Nephron (organoid): ENCODE measurements at regions not wholly inside any gene's neighbourhood (a gene's known extent, or its start where the extent isn't known, plus 50 kb on each side); places are given as distances from the start of the nearest gene placed in this dataset.

Source experiments
- H3K27ac Mint-ChIP-seq, 3 experiments: 2 replicates each; pipeline ENCODE4 v1.8.0; 2020; ENCODE audit warnings: mixed read lengths in 3 of 3, mild to moderate bottlenecking in 2 of 3, moderate library complexity in 1 of 3
- H3K27me3 Mint-ChIP-seq: 2 replicates; pipeline ENCODE4 v1.8.0; 2021; ENCODE audit warnings: low read depth, mild to moderate bottlenecking, moderate library complexity, mixed read lengths
- H3K36me3 Mint-ChIP-seq: 2 replicates; pipeline ENCODE4 v1.8.0; 2020; ENCODE audit warnings: low read depth, mixed read lengths
- H3K4me1 Mint-ChIP-seq: 2 replicates; pipeline ENCODE4 v1.8.0; 2020; ENCODE audit warnings: mixed read lengths
- H3K4me3 Mint-ChIP-seq, 3 experiments: 2 replicates each; pipeline ENCODE4 v1.8.0; 2020; ENCODE audit warnings: mild to moderate bottlenecking in 3 of 3, mixed read lengths in 3 of 3, moderate library complexity in 2 of 3
- H3K9me3 Mint-ChIP-seq: 2 replicates; pipeline ENCODE4 v1.8.0; 2020; ENCODE audit warnings: mixed read lengths
- TF ChIP-seq, protein P1 (sequence below), 3 experiments: fragments of 200-600 bp; sonication (generic); IDR thresholded peaks; one replicate each; pipeline ENCODE4 v1.5.0; 2021; ENCODE audit warnings: antibody characterized with exemption in 3 of 3; ENCODE audit not compliant: unreplicated experiment in 3 of 3

GRCh38 chr9:106467113-106467864 lies 395.7 kb upstream of the ZNF462 start:
- Mint-ChIP-seq H3K4me3 (no peak overlapping the region), H3K36me3 (no peaks in the 10 kb centered on the region), H3K9me3 (peaks cover 9% of the 10 kb centered on the region), H3K4me1 (peaks cover 22% of the 10 kb centered on the region), H3K27me3 (no peaks in the 10 kb centered on the region), H3K27ac (peak overlapping the region in 2 of 3 experiments; percentile 43 to 85)
- TF ChIP-seq, protein P1, sequence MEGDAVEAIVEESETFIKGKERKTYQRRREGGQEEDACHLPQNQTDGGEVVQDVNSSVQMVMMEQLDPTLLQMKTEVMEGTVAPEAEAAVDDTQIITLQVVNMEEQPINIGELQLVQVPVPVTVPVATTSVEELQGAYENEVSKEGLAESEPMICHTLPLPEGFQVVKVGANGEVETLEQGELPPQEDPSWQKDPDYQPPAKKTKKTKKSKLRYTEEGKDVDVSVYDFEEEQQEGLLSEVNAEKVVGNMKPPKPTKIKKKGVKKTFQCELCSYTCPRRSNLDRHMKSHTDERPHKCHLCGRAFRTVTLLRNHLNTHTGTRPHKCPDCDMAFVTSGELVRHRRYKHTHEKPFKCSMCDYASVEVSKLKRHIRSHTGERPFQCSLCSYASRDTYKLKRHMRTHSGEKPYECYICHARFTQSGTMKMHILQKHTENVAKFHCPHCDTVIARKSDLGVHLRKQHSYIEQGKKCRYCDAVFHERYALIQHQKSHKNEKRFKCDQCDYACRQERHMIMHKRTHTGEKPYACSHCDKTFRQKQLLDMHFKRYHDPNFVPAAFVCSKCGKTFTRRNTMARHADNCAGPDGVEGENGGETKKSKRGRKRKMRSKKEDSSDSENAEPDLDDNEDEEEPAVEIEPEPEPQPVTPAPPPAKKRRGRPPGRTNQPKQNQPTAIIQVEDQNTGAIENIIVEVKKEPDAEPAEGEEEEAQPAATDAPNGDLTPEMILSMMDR (IDR thresholded peaks at IDR 0.05; ENCODE audit: unreplicated experiment in 3 of 3), result no peak

DNA sequence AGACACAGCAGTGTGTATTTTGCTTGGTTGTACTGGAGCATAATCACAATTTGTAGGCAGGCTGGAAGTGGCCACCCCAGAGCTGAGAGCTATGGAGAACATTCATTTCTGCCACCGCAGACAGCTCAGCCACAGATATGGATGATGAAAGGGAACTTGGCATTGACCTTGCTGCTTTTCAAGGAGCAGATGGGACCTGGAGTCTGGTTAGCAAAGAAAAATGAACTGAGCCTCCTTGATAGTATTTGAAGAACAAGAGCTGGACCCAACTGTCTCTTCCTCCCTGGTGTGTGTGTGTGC lies 395.2 kb upstream of the ZNF462 start:
- peaks cover 22% of the 10 kb centered on the region for H3K4me1 Mint-ChIP-seq
- H3K9me3 Mint-ChIP-seq, result peaks cover 12% of the 10 kb centered on the region
- no peaks in the 10 kb centered on the region for H3K27me3 Mint-ChIP-seq
- peak overlapping the region; percentile 43 to 85 (median 45) for H3K27ac Mint-ChIP-seq
- H3K36me3 Mint-ChIP-seq, result no peaks in the 10 kb centered on the region
- no peak overlapping the region for H3K4me3 Mint-ChIP-seq
- TF ChIP-seq, protein P1 (IDR thresholded peaks at IDR 0.05; ENCODE audit: unreplicated experiment in 3 of 3), result no peak

- H3K4me1 Mint-ChIP-seq, result peaks cover 22% of the 10 kb centered on the region
- H3K27ac Mint-ChIP-seq, result no peak overlapping the region
- H3K4me3 Mint-ChIP-seq, result no peak overlapping the region
- H3K36me3 Mint-ChIP-seq, result no peaks in the 10 kb centered on the region
- H3K9me3 Mint-ChIP-seq, result peaks cover 12% of the 10 kb centered on the region
- TF ChIP-seq, protein P1 (IDR thresholded peaks at IDR 0.05; ENCODE audit: unreplicated experiment in 3 of 3), result no peak
- no peaks in the 10 kb centered on the region for H3K27me3 Mint-ChIP-seq
Measured at GRCh38 chr9:106468431-106468830, 394.5 kb upstream of the ZNF462 start.

- H3K4me3 Mint-ChIP-seq, result no peak overlapping the region
- peak overlapping the region in 2 of 3 experiments; percentile 22 to 56 for H3K27ac Mint-ChIP-seq
- TF ChIP-seq, protein P1 (IDR thresholded peaks at IDR 0.05; ENCODE audit: unreplicated experiment in 3 of 3), result no peak
- H3K36me3 Mint-ChIP-seq, result no peaks in the 10 kb centered on the region
- peaks cover 25% of the 10 kb centered on the region for H3K4me1 Mint-ChIP-seq
- H3K9me3 Mint-ChIP-seq, result peaks cover 23% of the 10 kb centered on the region
- no peaks in the 10 kb centered on the region for H3K27me3 Mint-ChIP-seq
Measured at GRCh38 chr9:106478312-106478711, 384.7 kb upstream of the ZNF462 start.

GRCh38 chr9:106478727-106479126 lies 384.2 kb upstream of the ZNF462 start:
- H3K9me3 Mint-ChIP-seq, result peaks cover 20% of the 10 kb centered on the region
- no peaks in the 10 kb centered on the region for H3K27me3 Mint-ChIP-seq
- peaks cover 25% of the 10 kb centered on the region for H3K4me1 Mint-ChIP-seq
- peak overlapping the region in 1 of 3 experiments; percentile 22 for H3K27ac Mint-ChIP-seq
- no peak overlapping the region for H3K4me3 Mint-ChIP-seq
- TF ChIP-seq, protein P1 (IDR thresholded peaks at IDR 0.05; ENCODE audit: unreplicated experiment in 3 of 3), result no peak
- no peaks in the 10 kb centered on the region for H3K36me3 Mint-ChIP-seq

DNA sequence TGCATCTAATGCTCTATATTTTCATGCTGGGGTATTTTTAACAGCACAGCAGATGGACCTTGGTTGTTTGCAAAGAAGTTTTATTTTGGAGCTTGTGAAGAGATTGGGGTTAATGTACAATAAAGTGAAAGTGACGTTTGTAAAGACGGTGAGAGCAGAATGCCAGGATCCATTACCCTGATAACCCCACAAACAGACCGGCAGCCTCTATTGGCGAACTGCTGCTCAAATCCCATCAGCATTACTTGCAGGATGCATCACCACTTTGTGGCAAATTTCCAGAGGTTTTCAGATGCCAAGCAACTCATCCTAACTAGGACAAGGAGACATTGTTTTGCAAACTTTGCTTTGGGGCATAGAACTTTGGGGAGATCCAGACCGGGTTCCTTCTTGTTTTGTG lies 383.3 kb upstream of the ZNF462 start:
- TF ChIP-seq, protein P1 (IDR thresholded peaks at IDR 0.05; ENCODE audit: unreplicated experiment in 3 of 3), result no peak
- Mint-ChIP-seq H3K27me3 (no peaks in the 10 kb centered on the region), H3K27ac (no peak overlapping the region), H3K4me1 (peaks cover 25% of the 10 kb centered on the region), H3K4me3 (no peak overlapping the region), H3K9me3 (peaks cover 10% of the 10 kb centered on the region), H3K36me3 (no peaks in the 10 kb centered on the region)
